ENCODE measurements at regions not wholly inside any gene's neighbourhood (a gene's known extent, or its start where the extent isn't known, plus 50 kb on each side); places are given as distances from the start of the nearest gene placed in this dataset.

GRCh38 chr16:86142801-86143236, 243.9 kb downstream of the IRF8 start:
- no peak overlapping the region for H2AFZ ChIP-seq (ENCODE audit: insufficient read depth, low read depth, low read length, poor library complexity, severe bottlenecking)
- H3K36me3 ChIP-seq (replicated peaks in 1 of 2; ENCODE audit: control insufficient read depth in 1 of 2, insufficient read depth in 2 of 2, low read length in 2 of 2): no peaks in the 10 kb centered on the region
- H3K79me2 ChIP-seq (ENCODE audit: insufficient read depth, low read length): no peaks in the 10 kb centered on the region
- no peaks in the 10 kb centered on the region for H3K27me3 ChIP-seq (ENCODE audit: control insufficient read depth in 2 of 2, insufficient read depth in 2 of 2, low read length in 2 of 2)
- H3K4me3 ChIP-seq (replicated peaks in 1 of 3; ENCODE audit: low read depth in 2 of 3, low read length in 3 of 3): no peak overlapping the region
- no peak overlapping the region for H3K4me3 Mint-ChIP-seq
- peaks cover 0 to 6% (median 3%) of the 10 kb centered on the region in 3 donors for H3K27me3 Mint-ChIP-seq (ENCODE audit: low read depth in 3 of 3)
- no peak for DNase-seq
- no peak overlapping the region for H3K9ac ChIP-seq (ENCODE audit: insufficient read depth, low read length, poor library complexity, severe bottlenecking)
- WGBS (ENCODE audit: insufficient coverage): 86% methylated on average over 2 of the region's 5 CpGs
- no peak overlapping the region for H3K27ac ChIP-seq (ENCODE audit: low read depth in 1 of 2, low read length in 2 of 2)
- no peak overlapping the region for H3K4me2 ChIP-seq (replicated peaks; ENCODE audit: extremely low read depth, low read length, poor library complexity, severe bottlenecking)
- no peaks in the 10 kb centered on the region for H4K20me1 ChIP-seq (ENCODE audit: insufficient read depth, low read length)
- no peaks in the 10 kb centered on the region for H3K4me1 Mint-ChIP-seq
- H3K9me3 Mint-ChIP-seq: no peaks in the 10 kb centered on the region
- H3K36me3 Mint-ChIP-seq: no peaks in the 10 kb centered on the region
- intact Hi-C loops (cut with micrococcal nuclease): no loop called here
- H3K9me3 ChIP-seq (replicated peaks in 1 of 2; ENCODE audit: control insufficient read depth in 1 of 2, insufficient read depth in 1 of 2, low read length in 2 of 2): no peaks in the 10 kb centered on the region
- H3K27ac Mint-ChIP-seq: no peak overlapping the region
- TF ChIP-seq, protein P1, sequence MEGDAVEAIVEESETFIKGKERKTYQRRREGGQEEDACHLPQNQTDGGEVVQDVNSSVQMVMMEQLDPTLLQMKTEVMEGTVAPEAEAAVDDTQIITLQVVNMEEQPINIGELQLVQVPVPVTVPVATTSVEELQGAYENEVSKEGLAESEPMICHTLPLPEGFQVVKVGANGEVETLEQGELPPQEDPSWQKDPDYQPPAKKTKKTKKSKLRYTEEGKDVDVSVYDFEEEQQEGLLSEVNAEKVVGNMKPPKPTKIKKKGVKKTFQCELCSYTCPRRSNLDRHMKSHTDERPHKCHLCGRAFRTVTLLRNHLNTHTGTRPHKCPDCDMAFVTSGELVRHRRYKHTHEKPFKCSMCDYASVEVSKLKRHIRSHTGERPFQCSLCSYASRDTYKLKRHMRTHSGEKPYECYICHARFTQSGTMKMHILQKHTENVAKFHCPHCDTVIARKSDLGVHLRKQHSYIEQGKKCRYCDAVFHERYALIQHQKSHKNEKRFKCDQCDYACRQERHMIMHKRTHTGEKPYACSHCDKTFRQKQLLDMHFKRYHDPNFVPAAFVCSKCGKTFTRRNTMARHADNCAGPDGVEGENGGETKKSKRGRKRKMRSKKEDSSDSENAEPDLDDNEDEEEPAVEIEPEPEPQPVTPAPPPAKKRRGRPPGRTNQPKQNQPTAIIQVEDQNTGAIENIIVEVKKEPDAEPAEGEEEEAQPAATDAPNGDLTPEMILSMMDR (IDR thresholded peaks at IDR 0.05): no peak
- no peaks in the 10 kb centered on the region for H3K4me1 ChIP-seq (ENCODE audit: control insufficient read depth in 1 of 2, insufficient read depth in 2 of 2, low read length in 2 of 2)

GRCh38 chr16:86143666-86144065, 244.7 kb downstream of the IRF8 start:
- TF ChIP-seq, protein P1 (IDR thresholded peaks at IDR 0.05): no peak
- Histone ChIP-seq H3K36me3 (replicated peaks in 1 of 2; ENCODE audit: control insufficient read depth in 1 of 2, insufficient read depth in 2 of 2, low read length in 2 of 2) (no peaks in the 10 kb centered on the region), H3K27ac (ENCODE audit: low read depth in 1 of 2, low read length in 2 of 2) (no peak overlapping the region), H3K4me3 (replicated peaks in 1 of 3; ENCODE audit: low read depth in 2 of 3, low read length in 3 of 3) (no peak overlapping the region), H3K4me2 (replicated peaks; ENCODE audit: extremely low read depth, low read length, poor library complexity, severe bottlenecking) (no peak overlapping the region), H2AFZ (ENCODE audit: insufficient read depth, low read depth, low read length, poor library complexity, severe bottlenecking) (no peak overlapping the region), H3K9me3 (replicated peaks in 1 of 2; ENCODE audit: control insufficient read depth in 1 of 2, insufficient read depth in 1 of 2, low read length in 2 of 2) (no peaks in the 10 kb centered on the region), H3K4me1 (ENCODE audit: control insufficient read depth in 1 of 2, insufficient read depth in 2 of 2, low read length in 2 of 2) (no peaks in the 10 kb centered on the region), H3K79me2 (ENCODE audit: insufficient read depth, low read length) (no peaks in the 10 kb centered on the region), H4K20me1 (ENCODE audit: insufficient read depth, low read length) (no peaks in the 10 kb centered on the region), H3K9ac (ENCODE audit: insufficient read depth, low read length, poor library complexity, severe bottlenecking) (no peak overlapping the region), H3K27me3 (ENCODE audit: control insufficient read depth in 2 of 2, insufficient read depth in 2 of 2, low read length in 2 of 2) (no peaks in the 10 kb centered on the region)
- no peak overlapping the region for H3K4me3 Mint-ChIP-seq
- intact Hi-C loops (cut with micrococcal nuclease): no loop called here
- peaks cover 0 to 12% (median 3%) of the 10 kb centered on the region in 3 donors for H3K27me3 Mint-ChIP-seq (ENCODE audit: low read depth in 3 of 3)
- DNase-seq: no peak
- no peak overlapping the region for H3K27ac Mint-ChIP-seq
- no peaks in the 10 kb centered on the region for H3K9me3 Mint-ChIP-seq
- H3K36me3 Mint-ChIP-seq: no peaks in the 10 kb centered on the region
- WGBS (ENCODE audit: insufficient coverage): no CpG with 5 or more reads among the region's 4 CpGs
- H3K4me1 Mint-ChIP-seq: no peaks in the 10 kb centered on the region
